Inferior parietal cortex (tissue), 1 donor: ENCODE measurements at regions not wholly inside any gene's neighbourhood (a gene's known extent, or its start where the extent isn't known, plus 50 kb on each side); places are given as distances from the start of the nearest gene placed in this dataset.

Source experiments
- DNase-seq: peaks from one replicate; pipeline ENCODE4 v3.0.0-alpha.2; 2016; ENCODE audit errors: extremely low spot score

DNA sequence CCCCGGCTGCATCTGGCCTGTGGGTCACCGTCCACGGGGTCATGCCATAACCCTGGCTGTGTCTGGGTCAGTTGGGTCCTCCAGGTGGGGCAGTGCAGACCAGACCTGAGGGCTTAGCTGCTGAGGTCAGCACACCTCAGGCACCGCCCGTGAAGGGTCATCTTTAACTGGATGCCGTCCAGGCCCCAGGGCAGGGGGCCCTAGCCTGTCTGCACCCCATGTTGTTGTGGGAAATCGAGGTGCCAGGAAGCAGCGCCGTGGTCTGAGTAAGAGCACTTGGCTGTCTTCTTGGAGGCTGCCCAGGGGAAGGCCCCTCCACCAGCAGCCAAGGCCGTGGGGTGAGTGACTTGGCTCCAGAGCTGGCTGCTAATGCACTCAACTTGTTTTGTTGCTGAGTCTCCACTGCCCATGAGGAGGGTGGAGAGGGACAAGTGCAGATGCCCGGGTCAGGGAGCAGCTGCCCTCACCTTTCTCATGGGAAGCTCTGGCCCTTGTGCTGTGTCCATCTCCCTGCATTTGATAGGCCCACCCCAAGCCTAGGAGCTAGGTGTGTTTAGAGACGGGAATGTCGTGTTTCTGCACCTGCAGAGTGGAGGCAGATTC is 317.2 kb downstream of the TMEM121 start:
- DNase-seq: no peak

- no peak for DNase-seq
Measured at GRCh38 chr14:105844047-105844630, 317.8 kb downstream of the TMEM121 start.

DNA sequence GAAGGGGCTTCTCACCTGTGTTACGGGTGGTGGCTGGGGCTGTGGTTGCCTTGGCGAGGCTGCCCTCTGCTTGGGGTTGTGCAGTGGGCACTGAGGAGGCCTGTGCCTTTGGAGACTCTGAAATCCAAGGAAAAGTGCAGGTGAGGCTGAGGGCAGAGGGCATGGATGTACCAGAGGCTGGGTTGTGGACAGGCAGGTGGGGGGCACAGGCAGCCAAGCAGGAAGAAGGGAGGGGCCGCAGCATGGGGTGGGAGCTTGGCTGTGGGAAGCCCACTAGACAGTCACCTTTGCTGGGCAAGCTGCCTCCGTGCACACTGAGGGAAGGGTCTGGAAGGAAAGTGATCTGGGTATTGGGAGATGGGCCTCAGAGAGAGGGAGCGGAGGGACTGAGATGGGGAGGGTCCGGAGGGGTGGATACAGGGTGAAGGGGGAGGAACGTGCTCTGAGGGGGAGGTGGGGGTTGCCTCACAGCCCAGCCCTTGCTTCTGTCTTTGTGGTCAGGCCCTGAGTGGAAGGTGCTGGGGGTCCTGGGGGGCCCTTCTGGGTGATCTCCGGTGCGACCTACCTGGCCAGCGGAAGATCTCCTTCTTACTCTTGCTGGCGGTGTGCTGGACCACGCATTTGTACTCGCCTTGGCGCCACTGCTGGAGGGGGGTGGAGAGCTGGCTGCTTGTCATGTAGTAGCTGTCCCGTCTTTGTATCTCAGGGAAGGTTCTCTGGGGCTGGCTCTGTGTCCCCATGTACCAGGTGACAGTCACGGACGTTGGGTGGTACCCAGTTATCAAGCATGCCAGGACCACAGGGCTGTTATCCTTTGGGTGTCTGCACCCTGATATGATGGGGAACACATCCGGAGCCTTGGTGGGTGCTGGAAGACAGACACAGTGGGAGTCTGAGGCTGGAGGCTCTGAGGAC is 318.7 kb downstream of the TMEM121 start:
- no peak for DNase-seq

GRCh38 chr14:105845725-105846309 is 319.4 kb downstream of the TMEM121 start:
- no peak for DNase-seq

DNA sequence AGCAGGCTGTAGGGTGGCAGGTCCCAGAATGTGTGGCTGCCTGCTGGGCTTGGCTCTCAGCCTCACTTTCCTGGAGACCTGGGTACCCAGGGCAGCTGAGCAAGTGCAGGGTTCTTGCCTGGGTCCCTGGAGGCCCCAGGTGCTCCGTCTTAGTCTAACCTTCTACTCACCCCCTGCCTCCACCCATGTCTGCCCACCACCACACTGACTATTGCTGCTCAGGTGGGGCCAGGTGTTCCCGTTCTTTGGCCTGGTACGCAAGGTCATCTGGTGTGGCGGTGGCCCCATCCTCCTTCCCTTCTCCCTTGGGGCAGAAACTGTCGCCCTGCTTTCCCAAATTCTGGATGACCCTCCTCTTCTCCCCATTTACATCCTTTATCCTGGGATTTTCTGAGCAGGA is 319.9 kb downstream of the TMEM121 start:
- no peak for DNase-seq

GRCh38 chr14:105847400-105847799 is 321.0 kb downstream of the TMEM121 start:
- DNase-seq: no peak

DNA sequence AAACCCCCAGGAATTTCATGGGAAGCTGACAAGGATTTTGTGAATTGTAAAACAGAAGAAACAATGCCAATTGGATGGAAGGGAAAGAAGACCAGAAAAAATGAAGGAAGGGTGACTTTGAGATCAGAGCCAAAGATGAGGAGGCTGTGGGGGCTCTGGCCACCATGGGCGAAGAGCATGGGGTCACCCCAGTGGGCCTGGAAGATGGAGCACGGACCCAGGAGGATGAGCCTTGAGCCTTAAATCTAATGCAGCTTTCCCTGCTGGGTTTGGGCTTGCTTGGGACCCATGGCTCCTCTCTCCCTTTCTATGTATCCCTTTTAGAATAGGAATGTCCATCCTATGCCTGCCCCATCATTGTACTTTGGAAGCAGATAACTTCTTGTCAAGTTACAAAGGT is 322.2 kb downstream of the TMEM121 start:
- no peak for DNase-seq

GRCh38 chr14:105849933-105850626 is 323.7 kb downstream of the TMEM121 start:
- DNase-seq: no peak

DNA sequence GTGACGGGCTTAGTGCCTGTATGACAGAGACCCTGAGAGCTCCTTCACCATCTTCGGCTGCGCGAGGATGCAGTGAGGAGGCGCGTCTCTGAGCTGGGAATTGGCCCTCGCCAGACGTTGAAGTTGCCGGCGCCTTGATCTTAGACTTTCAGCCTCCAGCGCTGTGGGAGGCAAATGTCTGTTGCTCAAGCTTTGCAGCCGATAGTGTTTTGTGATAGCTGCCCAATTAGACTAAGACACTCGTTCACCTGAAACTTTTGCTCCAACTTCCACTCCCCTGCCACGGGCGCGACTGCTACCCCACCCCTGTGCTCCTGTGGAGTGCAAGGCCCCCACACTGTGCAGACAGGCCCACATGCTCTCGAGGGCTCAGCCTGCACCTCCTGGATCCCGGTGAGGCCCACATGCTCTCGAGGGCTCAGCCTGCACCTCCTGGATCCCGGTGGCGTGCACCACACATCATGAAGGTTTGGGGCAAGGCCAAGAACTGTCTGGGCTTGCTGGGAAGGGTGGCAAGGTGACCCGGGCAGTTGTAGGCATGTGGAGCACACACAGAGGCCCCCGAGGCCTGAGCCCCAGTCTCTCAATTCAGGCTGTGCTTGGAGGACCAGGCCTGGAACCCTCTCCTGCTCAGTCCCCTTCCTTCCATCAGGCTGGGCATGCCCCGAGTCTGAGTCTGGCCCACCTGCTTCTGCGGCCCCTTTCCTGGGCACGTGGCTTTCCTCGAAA is 324.6 kb downstream of the TMEM121 start:
- no peak for DNase-seq

GRCh38 chr14:105851716-105852377 is 325.5 kb downstream of the TMEM121 start:
- no peak for DNase-seq

DNA sequence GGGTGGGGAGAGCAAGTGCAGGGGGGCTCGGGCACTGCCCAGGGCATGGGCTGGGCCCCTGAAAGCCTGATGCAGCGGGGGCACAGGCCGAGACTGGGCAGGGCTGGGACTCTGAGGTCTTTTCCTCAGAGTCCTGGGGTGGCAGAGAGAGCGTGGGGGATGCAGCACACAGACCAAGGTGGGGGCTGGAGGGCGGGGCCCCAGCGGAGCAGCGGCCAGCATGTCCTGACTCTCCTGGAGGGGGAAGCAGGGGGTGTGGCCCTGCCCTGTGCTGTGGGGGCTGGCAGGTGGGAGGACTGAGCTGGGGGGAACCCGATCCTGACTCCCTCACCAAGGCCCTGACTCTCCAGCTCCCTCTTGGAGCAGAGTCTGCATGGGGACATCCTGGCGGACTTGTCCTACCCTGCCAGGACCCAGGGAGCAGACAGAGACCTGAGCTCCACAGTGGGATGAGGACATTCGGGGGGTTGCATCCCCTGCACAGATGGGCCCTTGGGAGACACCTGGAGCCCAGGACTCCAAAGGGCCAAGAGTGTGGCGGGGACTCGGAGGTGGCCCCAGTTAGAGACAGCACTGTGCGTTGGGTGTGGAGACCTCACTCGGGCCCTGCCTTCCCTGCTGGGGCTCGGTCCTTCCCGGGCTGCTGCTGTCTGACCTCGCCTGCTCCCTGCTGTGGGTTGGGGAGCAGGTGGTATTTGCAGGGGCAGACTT is 326.1 kb downstream of the TMEM121 start:
- no peak for DNase-seq

DNA sequence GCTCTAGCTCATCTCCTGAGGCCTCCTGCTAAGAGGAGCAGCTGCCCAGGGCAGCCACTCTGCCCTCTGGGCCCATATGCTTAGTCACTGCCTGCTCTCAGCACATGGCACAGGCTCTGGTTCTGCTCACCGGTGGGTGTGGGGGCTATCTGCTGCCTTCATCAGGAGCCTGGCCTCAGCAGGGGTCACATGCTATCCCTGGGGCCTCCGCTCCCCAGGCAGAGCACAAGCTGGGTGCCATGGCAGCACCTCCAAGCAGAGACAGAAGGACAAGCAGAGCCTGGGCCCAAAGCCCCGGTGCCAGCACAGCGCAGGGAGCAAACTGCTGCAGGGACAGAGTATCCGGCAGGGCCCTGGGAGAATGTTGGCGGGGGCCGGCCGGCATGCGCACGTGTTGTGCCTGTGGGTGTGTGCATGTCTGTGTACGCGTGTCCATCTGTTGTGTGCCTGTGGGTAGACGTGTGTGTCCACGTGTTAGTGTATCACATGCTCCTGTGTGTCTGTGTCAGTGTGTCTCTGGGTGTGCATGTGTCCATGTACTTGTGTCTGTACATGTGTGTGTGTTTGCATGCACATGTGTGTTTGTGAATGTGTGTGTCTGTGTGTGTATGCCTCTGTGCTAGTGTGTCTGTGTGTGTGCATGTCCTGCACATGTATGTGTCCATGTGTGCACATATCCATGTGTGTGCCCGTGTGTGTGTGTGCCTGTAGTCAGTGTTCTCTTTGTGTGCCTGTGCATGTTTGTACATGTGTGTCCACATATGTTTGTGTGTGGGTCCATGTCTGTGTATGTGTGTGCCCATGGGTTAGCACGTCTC is 326.9 kb downstream of the TMEM121 start:
- no peak for DNase-seq

DNA sequence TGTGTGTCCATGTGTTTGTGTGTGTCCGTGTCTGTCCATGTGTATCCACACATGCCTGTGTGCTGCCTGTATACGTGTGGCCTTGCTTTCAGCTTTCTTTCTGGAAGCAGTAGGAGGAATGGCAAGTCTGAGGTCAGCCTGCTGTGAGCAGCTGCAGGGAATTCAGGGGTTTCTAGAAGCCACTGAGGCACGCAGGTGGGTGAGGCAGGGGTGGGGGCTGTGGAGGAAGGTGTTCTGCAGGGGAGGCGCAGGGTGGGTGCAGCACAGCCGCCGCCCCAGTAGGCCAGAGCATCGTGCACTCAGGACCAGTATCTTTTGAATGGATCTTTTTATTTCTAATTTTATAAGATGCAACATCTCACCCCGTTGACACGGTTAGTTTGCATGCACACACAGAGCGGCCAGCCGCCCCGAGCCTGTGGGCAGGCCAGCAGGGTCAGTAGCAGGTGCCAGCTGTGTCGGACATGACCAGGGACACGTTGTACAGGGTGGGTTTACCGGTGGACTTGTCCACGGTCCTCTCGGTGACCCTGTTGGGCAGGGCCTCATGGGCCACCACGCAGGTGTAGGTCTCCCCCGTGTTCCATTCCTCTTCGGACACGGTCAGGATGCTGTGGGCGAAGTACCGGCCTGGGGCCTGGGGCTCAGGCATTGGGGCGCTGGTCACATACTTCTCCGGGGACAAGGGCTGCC is 327.7 kb downstream of the TMEM121 start:
- DNase-seq: no peak

DNA sequence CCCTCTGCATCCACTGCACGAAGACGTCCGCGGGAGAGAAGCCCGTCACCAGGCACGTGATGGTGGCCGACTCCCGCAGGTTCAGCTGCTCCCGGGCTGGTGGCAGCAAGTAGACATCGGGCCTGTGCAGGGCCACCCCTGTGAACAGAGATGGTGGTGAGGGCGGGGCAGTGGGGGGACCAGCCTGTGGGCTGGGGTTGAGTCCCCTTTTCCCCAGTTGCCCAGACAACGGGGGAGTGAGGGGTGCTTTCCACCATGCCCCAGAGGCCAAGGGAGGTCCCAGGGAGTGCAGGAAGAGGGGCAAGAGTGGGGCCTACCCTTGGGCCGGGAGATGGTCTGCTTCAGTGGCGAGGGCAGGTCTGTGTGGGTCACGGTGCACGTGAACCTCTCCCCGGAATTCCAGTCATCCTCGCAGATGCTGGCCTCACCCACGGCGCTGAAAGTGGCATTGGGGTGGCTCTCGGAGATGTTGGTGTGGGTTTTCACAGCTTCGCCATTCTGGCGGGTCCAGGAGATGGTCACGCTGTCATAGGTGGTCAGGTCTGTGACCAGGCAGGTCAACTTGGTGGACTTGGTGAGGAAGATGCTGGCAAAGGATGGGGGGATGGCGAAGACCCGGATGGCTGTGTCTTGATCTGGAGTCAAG is 328.3 kb downstream of the TMEM121 start:
- no peak for DNase-seq

GRCh38 chr14:105855246-105855892 is 329.0 kb downstream of the TMEM121 start:
- DNase-seq: no peak

DNA sequence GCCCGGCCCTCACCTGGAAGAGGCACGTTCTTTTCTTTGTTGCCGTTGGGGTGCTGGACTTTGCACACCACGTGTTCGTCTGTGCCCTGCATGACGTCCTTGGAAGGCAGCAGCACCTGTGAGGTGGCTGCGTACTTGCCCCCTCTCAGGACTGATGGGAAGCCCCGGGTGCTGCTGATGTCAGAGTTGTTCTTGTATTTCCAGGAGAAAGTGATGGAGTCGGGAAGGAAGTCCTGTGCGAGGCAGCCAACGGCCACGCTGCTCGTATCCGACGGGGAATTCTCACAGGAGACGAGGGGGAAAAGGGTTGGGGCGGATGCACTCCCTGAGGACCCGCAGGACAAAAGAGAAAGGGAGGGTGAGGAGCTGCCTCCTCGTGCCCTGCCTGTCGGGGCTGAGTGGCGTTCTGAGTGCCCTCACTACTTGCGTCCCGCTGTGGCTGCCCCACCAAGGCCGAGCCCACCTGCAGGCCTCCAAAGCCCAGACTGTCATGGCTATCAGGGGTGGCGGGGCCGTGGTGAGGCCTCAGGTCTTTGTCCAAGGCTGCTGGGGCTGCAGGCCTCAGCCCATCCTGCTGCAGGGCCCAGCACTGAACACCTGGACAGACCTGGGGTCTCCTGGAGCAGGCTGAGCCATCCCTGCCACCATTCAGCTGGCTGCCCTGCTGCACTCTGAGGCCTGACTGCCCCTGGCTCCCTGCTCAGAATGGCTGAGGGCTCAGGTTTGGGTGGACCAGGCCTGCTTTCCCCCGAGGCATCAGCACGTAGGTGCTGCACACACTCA is 329.7 kb downstream of the TMEM121 start:
- DNase-seq: no peak
